Progenitor cell of endocrine pancreas (in vitro differentiated cells): ENCODE measurements at regions not wholly inside any gene's neighbourhood (a gene's known extent, or its start where the extent isn't known, plus 50 kb on each side); places are given as distances from the start of the nearest gene placed in this dataset.

Source experiments
- DNase-seq: peaks from one replicate; pipeline ENCODE4 v3.0.0; 2021; ENCODE audit warnings: low spot score; ENCODE audit not compliant: unreplicated experiment
- H3K27ac Mint-ChIP-seq: 2 replicates; pipeline ENCODE4 v1.8.0; 2021; ENCODE audit warnings: mild to moderate bottlenecking, moderate library complexity, mixed read lengths
- H3K27me3 Mint-ChIP-seq: 2 replicates; pipeline ENCODE4 v1.8.0; 2021; ENCODE audit warnings: mixed read lengths
- H3K36me3 Mint-ChIP-seq: 2 replicates; pipeline ENCODE4 v1.8.0; 2022; ENCODE audit warnings: mixed read lengths; ENCODE audit not compliant: insufficient read depth
- H3K4me1 Mint-ChIP-seq: 2 replicates; pipeline ENCODE4 v1.8.0; 2021; ENCODE audit warnings: low read depth, mixed read lengths
- H3K4me3 Mint-ChIP-seq: 2 replicates; pipeline ENCODE4 v1.8.0; 2021; ENCODE audit warnings: low read depth, mild to moderate bottlenecking, moderate library complexity, mixed read lengths
- H3K9me3 Mint-ChIP-seq: 2 replicates; pipeline ENCODE4 v1.8.0; 2021; ENCODE audit warnings: low read depth, mixed read lengths
- TF ChIP-seq, protein P1 (sequence below): fragments of 200-600 bp; sonication (generic); IDR thresholded peaks from one replicate; pipeline ENCODE4 v1.5.0; 2021; ENCODE audit warnings: antibody characterized with exemption, mild to moderate bottlenecking; ENCODE audit not compliant: unreplicated experiment

DNA sequence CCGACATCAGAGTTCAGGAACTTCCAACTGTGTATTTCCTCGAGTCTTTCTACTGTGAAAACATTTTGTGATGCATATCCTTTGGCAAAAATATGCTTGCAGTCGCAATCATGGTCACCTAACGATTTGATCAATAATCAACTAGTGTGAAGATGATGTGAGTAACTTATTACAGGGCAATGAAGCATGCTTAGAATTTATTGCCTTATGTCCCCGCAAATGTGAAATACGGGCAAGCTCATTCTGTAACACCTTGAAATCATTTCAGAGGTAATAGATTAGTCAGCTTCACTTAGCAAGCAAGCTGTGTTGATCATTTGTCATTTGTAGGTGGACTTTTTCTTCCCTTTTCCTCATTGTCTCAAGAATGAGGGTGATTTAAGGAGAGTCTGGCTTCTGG is 67.9 kb upstream of the DOK5 start:
- TF ChIP-seq, protein P1, sequence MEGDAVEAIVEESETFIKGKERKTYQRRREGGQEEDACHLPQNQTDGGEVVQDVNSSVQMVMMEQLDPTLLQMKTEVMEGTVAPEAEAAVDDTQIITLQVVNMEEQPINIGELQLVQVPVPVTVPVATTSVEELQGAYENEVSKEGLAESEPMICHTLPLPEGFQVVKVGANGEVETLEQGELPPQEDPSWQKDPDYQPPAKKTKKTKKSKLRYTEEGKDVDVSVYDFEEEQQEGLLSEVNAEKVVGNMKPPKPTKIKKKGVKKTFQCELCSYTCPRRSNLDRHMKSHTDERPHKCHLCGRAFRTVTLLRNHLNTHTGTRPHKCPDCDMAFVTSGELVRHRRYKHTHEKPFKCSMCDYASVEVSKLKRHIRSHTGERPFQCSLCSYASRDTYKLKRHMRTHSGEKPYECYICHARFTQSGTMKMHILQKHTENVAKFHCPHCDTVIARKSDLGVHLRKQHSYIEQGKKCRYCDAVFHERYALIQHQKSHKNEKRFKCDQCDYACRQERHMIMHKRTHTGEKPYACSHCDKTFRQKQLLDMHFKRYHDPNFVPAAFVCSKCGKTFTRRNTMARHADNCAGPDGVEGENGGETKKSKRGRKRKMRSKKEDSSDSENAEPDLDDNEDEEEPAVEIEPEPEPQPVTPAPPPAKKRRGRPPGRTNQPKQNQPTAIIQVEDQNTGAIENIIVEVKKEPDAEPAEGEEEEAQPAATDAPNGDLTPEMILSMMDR: no peak
- H3K4me3 Mint-ChIP-seq: no peak overlapping the region
- no peaks in the 10 kb centered on the region for H3K27me3 Mint-ChIP-seq
- H3K9me3 Mint-ChIP-seq: no peaks in the 10 kb centered on the region
- H3K4me1 Mint-ChIP-seq: no peaks in the 10 kb centered on the region
- DNase-seq: no peak
- no peak overlapping the region for H3K27ac Mint-ChIP-seq
- no peaks in the 10 kb centered on the region for H3K36me3 Mint-ChIP-seq

DNA sequence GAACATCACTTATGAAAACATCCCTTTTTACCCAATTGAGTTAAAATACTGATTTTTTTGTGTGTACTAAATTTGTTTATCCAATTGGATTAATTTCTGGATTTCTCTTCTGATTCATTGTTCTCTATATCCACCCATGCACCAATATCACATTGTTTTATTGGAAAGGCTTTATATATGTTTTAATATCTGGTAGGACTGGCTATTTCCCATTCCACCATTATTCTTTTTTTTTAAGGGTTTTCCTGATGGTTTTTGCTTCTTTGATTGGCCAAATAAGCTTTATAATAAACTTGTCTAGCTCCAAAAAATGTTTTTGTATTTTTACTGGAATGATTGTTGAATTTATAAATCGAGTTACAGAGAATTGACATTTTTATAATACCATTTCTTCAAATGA is 59.4 kb upstream of the DOK5 start:
- Mint-ChIP-seq H3K27ac (no peak overlapping the region), H3K9me3 (no peaks in the 10 kb centered on the region), H3K4me3 (no peak overlapping the region), H3K27me3 (no peaks in the 10 kb centered on the region), H3K36me3 (no peaks in the 10 kb centered on the region), H3K4me1 (no peaks in the 10 kb centered on the region)
- TF ChIP-seq, protein P1: no peak
- DNase-seq: no peak

DNA sequence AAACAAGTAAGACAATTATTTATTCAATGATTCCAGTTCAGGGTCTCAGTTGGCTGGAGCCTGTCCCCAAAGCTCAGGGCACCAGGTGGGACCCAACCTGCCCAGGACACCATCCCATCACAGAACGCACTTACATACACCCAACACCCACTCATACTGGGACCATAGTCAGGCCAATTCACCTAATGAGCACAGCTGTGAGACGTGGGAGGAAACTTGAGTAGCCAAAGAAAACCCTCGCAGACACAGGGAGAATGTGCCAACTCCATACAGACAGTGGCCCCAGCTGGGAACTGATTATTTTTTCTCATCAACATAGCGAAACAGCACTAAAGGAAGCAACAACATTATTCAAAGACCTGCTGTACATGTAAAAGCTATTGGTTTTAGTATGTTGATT is 58.6 kb upstream of the DOK5 start:
- no peak for DNase-seq
- no peak overlapping the region for H3K4me3 Mint-ChIP-seq
- H3K27ac Mint-ChIP-seq: no peak overlapping the region
- no peaks in the 10 kb centered on the region for H3K9me3 Mint-ChIP-seq
- TF ChIP-seq, protein P1: no peak
- H3K27me3 Mint-ChIP-seq: no peaks in the 10 kb centered on the region
- no peaks in the 10 kb centered on the region for H3K4me1 Mint-ChIP-seq
- no peaks in the 10 kb centered on the region for H3K36me3 Mint-ChIP-seq

DNA sequence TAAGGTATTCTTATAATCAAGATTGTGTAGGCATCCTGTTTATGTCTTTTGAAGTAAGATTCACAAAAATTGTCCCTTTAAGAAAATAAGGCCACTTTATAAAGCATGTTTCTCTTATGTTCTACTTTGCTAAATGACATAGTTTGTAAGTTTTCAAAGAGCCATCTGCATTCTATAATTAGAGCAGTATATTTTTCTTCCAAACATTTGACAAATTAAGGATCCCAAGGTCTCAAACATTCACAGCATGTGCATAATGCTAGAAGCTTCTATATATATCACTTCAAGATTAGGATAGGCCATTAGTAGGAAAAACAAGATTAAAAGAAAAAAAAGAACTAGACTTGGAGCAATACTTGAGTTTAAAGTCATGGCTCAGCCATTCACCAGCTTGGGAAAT is 55.9 kb upstream of the DOK5 start:
- Mint-ChIP-seq H3K4me3 (no peak overlapping the region), H3K9me3 (peaks cover 7% of the 10 kb centered on the region), H3K27ac (no peak overlapping the region), H3K27me3 (no peaks in the 10 kb centered on the region), H3K36me3 (no peaks in the 10 kb centered on the region), H3K4me1 (no peaks in the 10 kb centered on the region)
- TF ChIP-seq, protein P1: no peak
- no peak for DNase-seq
